GM23338 (cell line): ENCODE measurements at regions not wholly inside any gene's neighbourhood (a gene's known extent, or its start where the extent isn't known, plus 50 kb on each side); places are given as distances from the start of the nearest gene placed in this dataset.

Experiments
- CREB1 ChIP-seq: fragments of 250-450 bp; sonication (Bioruptor Pico); IDR thresholded peaks from 2 replicates; pipeline ENCODE4 v1.5.0; 2020; ENCODE audit warnings: low read depth, mild to moderate bottlenecking, moderate library complexity
- EZH2 ChIP-seq: fragments of 200-600 bp; sonication (generic); IDR thresholded peaks from one replicate; pipeline ENCODE4 v1.8.0; 2017; ENCODE audit warnings: antibody characterized with exemption, mild to moderate bottlenecking, low read depth; ENCODE audit not compliant: unreplicated experiment
- EZH2phosphoT487 ChIP-seq: fragments of 200-600 bp; sonication (generic); IDR thresholded peaks from one replicate; pipeline ENCODE4 v1.8.1; 2018; ENCODE audit warnings: antibody characterized with exemption; ENCODE audit not compliant: unreplicated experiment
- JUNB ChIP-seq: IDR thresholded peaks from one replicate; pipeline ENCODE4 v1.6.1; 2016; ENCODE audit warnings: antibody characterized with exemption; ENCODE audit not compliant: unreplicated experiment
- POLR2AphosphoS5 ChIP-seq: IDR thresholded peaks from 2 replicates; pipeline ENCODE4 v1.6.1; 2016; ENCODE audit warnings: antibody characterized with exemption, low read depth
- ZNF114 ChIP-seq: fragments of 250-450 bp; sonication (Bioruptor Pico); IDR thresholded peaks from 2 replicates; pipeline ENCODE4 v1.5.0; 2020; ENCODE audit warnings: mild to moderate bottlenecking, moderate library complexity
- TF ChIP-seq, protein P1 (sequence below), 2 experiments: fragments of 200-600 bp in 1 of 2; sonication (generic) in 1 of 2; conservative IDR thresholded peaks; 2 replicates each; pipeline versions ENCODE4 v1.5.1 to v1.6.1; 2016 to 2017; ENCODE audit warnings: antibody characterized with exemption in 2 of 2, low read depth in 2 of 2, mild to moderate bottlenecking in 2 of 2, moderate library complexity in 1 of 2
- TF ChIP-seq, protein P2 (sequence below): IDR thresholded peaks from one replicate; pipeline ENCODE4 v1.6.1; 2018; ENCODE audit warnings: antibody characterized with exemption; ENCODE audit not compliant: unreplicated experiment

DNA sequence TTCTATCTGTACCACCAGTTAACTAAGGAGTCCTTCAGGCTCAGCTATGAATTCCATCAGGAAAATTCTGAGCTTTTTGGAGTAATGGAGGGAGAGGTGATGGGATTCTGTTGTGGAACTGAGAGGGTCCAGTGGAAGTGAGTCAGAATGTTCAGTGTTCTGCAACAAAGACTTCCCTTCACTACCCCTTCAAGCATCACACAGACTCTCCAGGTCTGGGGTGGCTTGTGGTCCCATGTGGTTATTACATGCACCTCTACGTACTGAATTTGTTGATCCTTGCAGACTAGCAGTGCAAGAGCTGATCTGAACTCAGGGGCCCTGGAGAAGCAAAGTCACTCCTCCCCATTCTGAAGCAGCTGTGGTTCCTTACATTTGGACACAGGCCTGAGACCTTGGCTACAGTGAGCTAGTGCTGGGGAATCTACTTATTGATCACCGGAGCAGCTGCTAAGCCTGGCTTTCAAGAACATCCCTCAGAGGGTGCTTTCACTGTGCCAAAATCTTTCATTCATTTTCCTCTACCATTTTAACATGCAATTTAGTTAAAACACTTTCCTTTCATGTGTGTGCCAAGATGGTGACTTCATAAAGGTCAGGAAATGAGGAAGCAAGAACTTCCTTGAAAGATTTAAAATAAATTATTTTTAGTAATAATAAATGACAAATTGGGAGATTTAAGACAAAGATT is 75.0 kb upstream of the TNC start:
- TF ChIP-seq, protein P1, sequence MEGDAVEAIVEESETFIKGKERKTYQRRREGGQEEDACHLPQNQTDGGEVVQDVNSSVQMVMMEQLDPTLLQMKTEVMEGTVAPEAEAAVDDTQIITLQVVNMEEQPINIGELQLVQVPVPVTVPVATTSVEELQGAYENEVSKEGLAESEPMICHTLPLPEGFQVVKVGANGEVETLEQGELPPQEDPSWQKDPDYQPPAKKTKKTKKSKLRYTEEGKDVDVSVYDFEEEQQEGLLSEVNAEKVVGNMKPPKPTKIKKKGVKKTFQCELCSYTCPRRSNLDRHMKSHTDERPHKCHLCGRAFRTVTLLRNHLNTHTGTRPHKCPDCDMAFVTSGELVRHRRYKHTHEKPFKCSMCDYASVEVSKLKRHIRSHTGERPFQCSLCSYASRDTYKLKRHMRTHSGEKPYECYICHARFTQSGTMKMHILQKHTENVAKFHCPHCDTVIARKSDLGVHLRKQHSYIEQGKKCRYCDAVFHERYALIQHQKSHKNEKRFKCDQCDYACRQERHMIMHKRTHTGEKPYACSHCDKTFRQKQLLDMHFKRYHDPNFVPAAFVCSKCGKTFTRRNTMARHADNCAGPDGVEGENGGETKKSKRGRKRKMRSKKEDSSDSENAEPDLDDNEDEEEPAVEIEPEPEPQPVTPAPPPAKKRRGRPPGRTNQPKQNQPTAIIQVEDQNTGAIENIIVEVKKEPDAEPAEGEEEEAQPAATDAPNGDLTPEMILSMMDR (conservative IDR thresholded peaks at IDR 0.05; ENCODE audit: low read depth in 2 of 2), result no peak
- no peak for TF ChIP-seq CREB1 (CRISPR knock-in tag)
- no peak for TF ChIP-seq EZH2phosphoT487
- no peak for TF ChIP-seq POLR2AphosphoS5
- no peak for TF ChIP-seq ZNF114 (CRISPR knock-in tag)
- no peak for TF ChIP-seq EZH2
- TF ChIP-seq, protein P2, sequence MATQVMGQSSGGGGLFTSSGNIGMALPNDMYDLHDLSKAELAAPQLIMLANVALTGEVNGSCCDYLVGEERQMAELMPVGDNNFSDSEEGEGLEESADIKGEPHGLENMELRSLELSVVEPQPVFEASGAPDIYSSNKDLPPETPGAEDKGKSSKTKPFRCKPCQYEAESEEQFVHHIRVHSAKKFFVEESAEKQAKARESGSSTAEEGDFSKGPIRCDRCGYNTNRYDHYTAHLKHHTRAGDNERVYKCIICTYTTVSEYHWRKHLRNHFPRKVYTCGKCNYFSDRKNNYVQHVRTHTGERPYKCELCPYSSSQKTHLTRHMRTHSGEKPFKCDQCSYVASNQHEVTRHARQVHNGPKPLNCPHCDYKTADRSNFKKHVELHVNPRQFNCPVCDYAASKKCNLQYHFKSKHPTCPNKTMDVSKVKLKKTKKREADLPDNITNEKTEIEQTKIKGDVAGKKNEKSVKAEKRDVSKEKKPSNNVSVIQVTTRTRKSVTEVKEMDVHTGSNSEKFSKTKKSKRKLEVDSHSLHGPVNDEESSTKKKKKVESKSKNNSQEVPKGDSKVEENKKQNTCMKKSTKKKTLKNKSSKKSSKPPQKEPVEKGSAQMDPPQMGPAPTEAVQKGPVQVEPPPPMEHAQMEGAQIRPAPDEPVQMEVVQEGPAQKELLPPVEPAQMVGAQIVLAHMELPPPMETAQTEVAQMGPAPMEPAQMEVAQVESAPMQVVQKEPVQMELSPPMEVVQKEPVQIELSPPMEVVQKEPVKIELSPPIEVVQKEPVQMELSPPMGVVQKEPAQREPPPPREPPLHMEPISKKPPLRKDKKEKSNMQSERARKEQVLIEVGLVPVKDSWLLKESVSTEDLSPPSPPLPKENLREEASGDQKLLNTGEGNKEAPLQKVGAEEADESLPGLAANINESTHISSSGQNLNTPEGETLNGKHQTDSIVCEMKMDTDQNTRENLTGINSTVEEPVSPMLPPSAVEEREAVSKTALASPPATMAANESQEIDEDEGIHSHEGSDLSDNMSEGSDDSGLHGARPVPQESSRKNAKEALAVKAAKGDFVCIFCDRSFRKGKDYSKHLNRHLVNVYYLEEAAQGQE, result no peak
- TF ChIP-seq JUNB, result no peak
